Thyroid gland (tissue), 4 donors: ENCODE measurements at regions not wholly inside any gene's neighbourhood (a gene's known extent, or its start where the extent isn't known, plus 50 kb on each side); places are given as distances from the start of the nearest gene placed in this dataset.
"Not testable (repeated sequence)": the region's sequence is repeated elsewhere in the genome, so short reads cannot be mapped to it uniquely, and the experiment has no call there.

Experiments
- POLR2A ChIP-seq, 2 donors: fragments of 450-650 bp; IDR thresholded peaks; one replicate each; pipeline ENCODE4 v1.6.1; 2017; ENCODE audit warnings: antibody characterized with exemption in 2 of 2, mild to moderate bottlenecking in 2 of 2, moderate library complexity in 1 of 2
- TF ChIP-seq, protein P1 (sequence below), 6 experiments: fragments of 200-600 bp in 3 of 6; fragments of 450-650 bp in 3 of 6; sonication (generic) in 3 of 6; IDR thresholded peaks; one replicate each; pipeline ENCODE4 v1.5.1; 2016 to 2019; ENCODE audit warnings: antibody characterized with exemption in 6 of 6, mild to moderate bottlenecking in 2 of 6, inconsistent platforms in 1 of 6, moderate library complexity in 1 of 6

DNA sequence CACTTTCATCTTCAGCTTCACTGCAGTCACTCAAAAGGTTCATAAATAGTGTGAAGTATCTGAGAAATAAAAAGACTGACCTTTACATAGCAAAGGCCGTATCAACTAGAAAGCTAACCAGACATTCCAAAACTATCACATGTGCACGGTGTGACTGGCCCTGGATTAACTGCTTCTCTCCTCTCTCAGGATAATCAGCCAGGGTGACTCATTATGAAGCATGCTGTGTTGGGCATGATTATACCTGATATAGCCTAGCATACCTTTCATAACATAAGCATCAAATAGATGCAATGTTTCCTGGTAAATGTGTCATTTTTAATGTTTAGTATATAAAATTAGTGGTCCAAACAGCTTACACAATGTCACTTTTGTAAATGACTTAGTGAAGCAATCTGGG, 62.7 kb upstream of the POTEB3 start:
- TF ChIP-seq, protein P1, sequence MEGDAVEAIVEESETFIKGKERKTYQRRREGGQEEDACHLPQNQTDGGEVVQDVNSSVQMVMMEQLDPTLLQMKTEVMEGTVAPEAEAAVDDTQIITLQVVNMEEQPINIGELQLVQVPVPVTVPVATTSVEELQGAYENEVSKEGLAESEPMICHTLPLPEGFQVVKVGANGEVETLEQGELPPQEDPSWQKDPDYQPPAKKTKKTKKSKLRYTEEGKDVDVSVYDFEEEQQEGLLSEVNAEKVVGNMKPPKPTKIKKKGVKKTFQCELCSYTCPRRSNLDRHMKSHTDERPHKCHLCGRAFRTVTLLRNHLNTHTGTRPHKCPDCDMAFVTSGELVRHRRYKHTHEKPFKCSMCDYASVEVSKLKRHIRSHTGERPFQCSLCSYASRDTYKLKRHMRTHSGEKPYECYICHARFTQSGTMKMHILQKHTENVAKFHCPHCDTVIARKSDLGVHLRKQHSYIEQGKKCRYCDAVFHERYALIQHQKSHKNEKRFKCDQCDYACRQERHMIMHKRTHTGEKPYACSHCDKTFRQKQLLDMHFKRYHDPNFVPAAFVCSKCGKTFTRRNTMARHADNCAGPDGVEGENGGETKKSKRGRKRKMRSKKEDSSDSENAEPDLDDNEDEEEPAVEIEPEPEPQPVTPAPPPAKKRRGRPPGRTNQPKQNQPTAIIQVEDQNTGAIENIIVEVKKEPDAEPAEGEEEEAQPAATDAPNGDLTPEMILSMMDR (IDR thresholded peaks at IDR 0.05), result not testable (repeated sequence)
- TF ChIP-seq POLR2A (IDR thresholded peaks at IDR 0.05), result not testable (repeated sequence)
